ENCODE measurements at regions not wholly inside any gene's neighbourhood (a gene's known extent, or its start where the extent isn't known, plus 50 kb on each side); places are given as distances from the start of the nearest gene placed in this dataset.

DNA sequence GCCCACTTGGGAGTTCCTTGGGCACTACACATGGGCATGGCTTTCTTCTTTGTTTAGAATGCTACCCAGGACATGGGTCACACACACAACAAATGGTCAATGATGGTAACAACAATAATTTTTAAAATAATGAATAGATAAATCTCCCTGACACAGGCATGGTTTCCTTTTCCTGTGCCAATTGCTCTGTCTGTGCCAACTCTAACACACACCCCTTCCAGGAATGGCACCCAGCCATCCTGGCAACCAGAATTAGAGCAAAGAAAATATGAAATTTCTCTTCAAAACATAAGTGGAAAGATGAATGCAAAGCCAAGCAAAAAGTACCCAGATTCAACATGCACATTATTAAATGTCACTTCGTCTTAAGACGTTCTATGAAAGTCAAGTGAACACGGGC is 104.9 kb upstream of the SOX5 start:
- no peak overlapping the region for H3K27ac ChIP-seq (ENCODE audit: low read depth, low read length)
- no peak overlapping the region for H2AFZ ChIP-seq (ENCODE audit: low read length)
- DNase-seq (ENCODE audit: insufficient read length, low spot score, missing footprints), result no peak
- TF ChIP-seq, protein P1, sequence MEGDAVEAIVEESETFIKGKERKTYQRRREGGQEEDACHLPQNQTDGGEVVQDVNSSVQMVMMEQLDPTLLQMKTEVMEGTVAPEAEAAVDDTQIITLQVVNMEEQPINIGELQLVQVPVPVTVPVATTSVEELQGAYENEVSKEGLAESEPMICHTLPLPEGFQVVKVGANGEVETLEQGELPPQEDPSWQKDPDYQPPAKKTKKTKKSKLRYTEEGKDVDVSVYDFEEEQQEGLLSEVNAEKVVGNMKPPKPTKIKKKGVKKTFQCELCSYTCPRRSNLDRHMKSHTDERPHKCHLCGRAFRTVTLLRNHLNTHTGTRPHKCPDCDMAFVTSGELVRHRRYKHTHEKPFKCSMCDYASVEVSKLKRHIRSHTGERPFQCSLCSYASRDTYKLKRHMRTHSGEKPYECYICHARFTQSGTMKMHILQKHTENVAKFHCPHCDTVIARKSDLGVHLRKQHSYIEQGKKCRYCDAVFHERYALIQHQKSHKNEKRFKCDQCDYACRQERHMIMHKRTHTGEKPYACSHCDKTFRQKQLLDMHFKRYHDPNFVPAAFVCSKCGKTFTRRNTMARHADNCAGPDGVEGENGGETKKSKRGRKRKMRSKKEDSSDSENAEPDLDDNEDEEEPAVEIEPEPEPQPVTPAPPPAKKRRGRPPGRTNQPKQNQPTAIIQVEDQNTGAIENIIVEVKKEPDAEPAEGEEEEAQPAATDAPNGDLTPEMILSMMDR (IDR thresholded peaks at IDR 0.05; ENCODE audit: extremely low read depth, low read depth, low read length), result no peak
- no peaks in the 10 kb centered on the region for H4K20me1 ChIP-seq (ENCODE audit: insufficient read depth, low read length)
- no peak overlapping the region for H3K4me3 ChIP-seq (ENCODE audit: insufficient read depth, low read length)
- no peaks in the 10 kb centered on the region for H3K9me3 ChIP-seq (ENCODE audit: low read depth, low read length)
- no peaks in the 10 kb centered on the region for H3K36me3 ChIP-seq (ENCODE audit: insufficient read depth, low read length)
- peaks cover 3% of the 10 kb centered on the region for H3K27me3 ChIP-seq (ENCODE audit: insufficient read depth, low read length)
- H3K79me2 ChIP-seq (ENCODE audit: insufficient read depth, low read length), result no peaks in the 10 kb centered on the region
- no peak overlapping the region for H3K4me2 ChIP-seq (ENCODE audit: insufficient read depth, low read length)
- no peaks in the 10 kb centered on the region for H3K4me1 ChIP-seq (ENCODE audit: insufficient read depth, low read length)

DNA sequence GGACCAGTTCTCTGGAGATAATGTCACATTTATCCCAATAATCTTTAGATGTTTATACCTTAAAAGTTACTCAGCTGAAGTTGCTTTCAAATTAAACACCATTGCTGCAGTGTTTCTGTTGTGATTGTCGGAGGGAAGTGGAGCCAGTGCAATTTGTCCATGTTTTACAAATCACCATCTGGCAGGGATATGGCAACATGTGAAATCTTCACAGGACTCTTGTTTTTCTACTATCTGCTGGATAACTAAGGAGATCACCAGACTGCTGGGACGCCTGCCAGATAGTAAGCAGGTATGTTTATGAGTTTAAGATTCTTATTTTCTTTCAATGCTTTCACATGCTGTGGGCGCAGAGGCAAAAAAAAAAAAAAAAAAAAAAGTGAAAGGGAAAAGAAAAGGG is 100.3 kb upstream of the SOX5 start:
- DNase-seq (ENCODE audit: insufficient read length, low spot score, missing footprints), result no peak
- Histone ChIP-seq H3K4me3 (ENCODE audit: insufficient read depth, low read length) (no peak overlapping the region), H3K27me3 (ENCODE audit: insufficient read depth, low read length) (peaks cover 3% of the 10 kb centered on the region), H3K9me3 (ENCODE audit: low read depth, low read length) (no peaks in the 10 kb centered on the region), H3K4me2 (ENCODE audit: insufficient read depth, low read length) (no peak overlapping the region), H3K27ac (ENCODE audit: low read depth, low read length) (no peak overlapping the region), H3K4me1 (ENCODE audit: insufficient read depth, low read length) (peaks cover 11% of the 10 kb centered on the region), H3K79me2 (ENCODE audit: insufficient read depth, low read length) (no peaks in the 10 kb centered on the region), H2AFZ (ENCODE audit: low read length) (no peak overlapping the region), H3K36me3 (ENCODE audit: insufficient read depth, low read length) (no peaks in the 10 kb centered on the region), H4K20me1 (ENCODE audit: insufficient read depth, low read length) (no peaks in the 10 kb centered on the region)
- TF ChIP-seq, protein P1 (IDR thresholded peaks at IDR 0.05; ENCODE audit: extremely low read depth, low read depth, low read length), result no peak

DNA sequence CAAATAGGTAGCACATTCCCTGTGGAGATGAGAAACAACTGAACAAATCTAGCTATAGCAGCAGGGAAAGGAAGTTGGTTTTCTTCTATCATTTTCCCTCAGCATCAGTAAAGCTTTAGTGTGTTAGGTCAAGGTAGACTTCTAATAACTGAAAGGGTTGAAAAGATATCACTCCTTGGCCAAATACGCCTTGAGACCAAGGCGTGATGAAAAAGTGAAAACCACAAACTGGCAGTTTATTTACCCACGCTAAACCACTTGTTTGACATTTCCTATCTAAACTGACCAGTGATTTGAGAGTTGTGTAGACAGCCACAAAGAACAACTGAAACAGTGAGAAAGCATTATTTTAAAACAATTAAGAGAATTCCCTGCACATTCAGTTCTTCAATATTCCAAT is 99.6 kb upstream of the SOX5 start:
- DNase-seq (ENCODE audit: insufficient read length, low spot score, missing footprints), result no peak
- H3K27me3 ChIP-seq (ENCODE audit: insufficient read depth, low read length), result peaks cover 3% of the 10 kb centered on the region
- H3K4me2 ChIP-seq (ENCODE audit: insufficient read depth, low read length), result no peak overlapping the region
- no peak overlapping the region for H3K27ac ChIP-seq (ENCODE audit: low read depth, low read length)
- no peaks in the 10 kb centered on the region for H3K79me2 ChIP-seq (ENCODE audit: insufficient read depth, low read length)
- TF ChIP-seq, protein P1 (IDR thresholded peaks at IDR 0.05; ENCODE audit: extremely low read depth, low read depth, low read length), result no peak
- no peak overlapping the region for H3K4me3 ChIP-seq (ENCODE audit: insufficient read depth, low read length)
- no peaks in the 10 kb centered on the region for H3K9me3 ChIP-seq (ENCODE audit: low read depth, low read length)
- H4K20me1 ChIP-seq (ENCODE audit: insufficient read depth, low read length), result no peaks in the 10 kb centered on the region
- no peaks in the 10 kb centered on the region for H3K36me3 ChIP-seq (ENCODE audit: insufficient read depth, low read length)
- no peak overlapping the region for H2AFZ ChIP-seq (ENCODE audit: low read length)
- peaks cover 11% of the 10 kb centered on the region for H3K4me1 ChIP-seq (ENCODE audit: insufficient read depth, low read length)

DNA sequence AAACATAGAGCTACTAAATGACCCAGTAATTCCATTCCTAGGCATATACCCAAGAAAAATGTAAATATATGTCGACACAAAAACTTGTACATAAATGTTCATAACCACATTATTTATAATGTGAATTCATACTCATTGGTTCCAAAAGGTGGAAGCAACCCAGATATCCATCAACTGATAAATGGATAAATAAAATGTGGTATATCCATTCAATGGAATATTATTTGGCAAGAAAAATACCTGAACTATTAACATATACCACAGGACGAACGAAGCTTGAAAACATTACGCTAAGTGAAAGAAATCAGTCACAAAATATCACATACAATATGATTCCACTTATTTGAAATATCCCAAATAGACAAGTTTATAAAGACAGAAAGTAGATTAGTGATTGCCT is 99.0 kb upstream of the SOX5 start:
- Histone ChIP-seq H3K4me2 (ENCODE audit: insufficient read depth, low read length) (no peak overlapping the region), H3K27me3 (ENCODE audit: insufficient read depth, low read length) (peaks cover 3% of the 10 kb centered on the region), H3K9me3 (ENCODE audit: low read depth, low read length) (no peaks in the 10 kb centered on the region), H4K20me1 (ENCODE audit: insufficient read depth, low read length) (no peaks in the 10 kb centered on the region), H3K4me3 (ENCODE audit: insufficient read depth, low read length) (no peak overlapping the region), H2AFZ (ENCODE audit: low read length) (no peak overlapping the region), H3K36me3 (ENCODE audit: insufficient read depth, low read length) (no peaks in the 10 kb centered on the region), H3K79me2 (ENCODE audit: insufficient read depth, low read length) (no peaks in the 10 kb centered on the region), H3K4me1 (ENCODE audit: insufficient read depth, low read length) (peaks cover 11% of the 10 kb centered on the region), H3K27ac (ENCODE audit: low read depth, low read length) (no peak overlapping the region)
- TF ChIP-seq, protein P1 (IDR thresholded peaks at IDR 0.05; ENCODE audit: extremely low read depth, low read depth, low read length), result no peak
- no peak for DNase-seq (ENCODE audit: insufficient read length, low spot score, missing footprints)
